Hepatocyte (in vitro differentiated cells): ENCODE measurements at regions not wholly inside any gene's neighbourhood (a gene's known extent, or its start where the extent isn't known, plus 50 kb on each side); places are given as distances from the start of the nearest gene placed in this dataset.
"Not testable (repeated sequence)": the region's sequence is repeated elsewhere in the genome, so short reads cannot be mapped to it uniquely, and the experiment has no call there.

Experiments used
- CTCF ChIP-seq: fragments of 200-600 bp; sonication (generic); IDR thresholded peaks from 2 replicates; pipeline ENCODE4 v1.5.1; 2016; ENCODE audit warnings: antibody characterized with exemption, mild to moderate bottlenecking; ENCODE audit not compliant: poor library complexity
- EZH2phosphoT487 ChIP-seq: fragments of 200-600 bp; sonication (generic); IDR thresholded peaks from one replicate; pipeline ENCODE4 v1.6.1; 2018; ENCODE audit warnings: antibody characterized with exemption, mild to moderate bottlenecking, low read depth, moderate library complexity; ENCODE audit not compliant: unreplicated experiment, severe bottlenecking

DNA sequence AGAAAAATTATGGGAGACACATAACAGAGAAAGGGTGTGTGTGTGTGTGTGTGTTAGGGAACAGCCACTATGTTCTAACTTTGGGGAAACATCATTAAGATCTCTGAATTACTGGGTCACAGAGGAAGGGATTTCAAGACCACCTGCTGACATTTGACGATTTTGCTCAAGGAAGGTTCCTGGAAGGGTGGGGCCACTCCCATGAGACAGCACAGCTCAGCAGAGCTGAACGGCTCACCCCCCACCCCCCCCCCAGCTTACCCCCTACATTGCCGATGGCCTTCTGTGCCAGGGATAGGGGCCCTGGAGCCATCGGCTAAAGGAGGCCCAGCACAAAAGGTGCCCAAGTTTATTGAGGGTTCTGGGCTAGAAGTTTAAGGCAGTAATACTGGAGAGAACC, 122.4 kb downstream of the NPIPB11 start:
- TF ChIP-seq CTCF, EZH2phosphoT487: not testable (repeated sequence)
